Ishikawa (cell line): ENCODE measurements at regions not wholly inside any gene's neighbourhood (a gene's known extent, or its start where the extent isn't known, plus 50 kb on each side); places are given as distances from the start of the nearest gene placed in this dataset.

ENCODE experiments used
- CEBPB ChIP-seq: IDR thresholded peaks from 2 replicates; pipeline ENCODE4 v1.6.1; 2012
- CREB1 ChIP-seq: IDR thresholded peaks from 2 replicates; pipeline ENCODE4 v1.6.1; 2012; ENCODE audit warnings: low read depth
- EGR1 ChIP-seq: IDR thresholded peaks from 2 replicates; pipeline ENCODE4 v1.6.1; 2012
- EP300 ChIP-seq: IDR thresholded peaks from 2 replicates; pipeline ENCODE4 v1.6.1; 2012; ENCODE audit warnings: borderline replicate concordance
- FOXM1 ChIP-seq: IDR thresholded peaks from 2 replicates; pipeline ENCODE4 v1.6.1; 2012; ENCODE audit warnings: low read depth, borderline replicate concordance
- MAX ChIP-seq: IDR thresholded peaks from 2 replicates; pipeline ENCODE4 v1.6.1; 2012
- RAD21 ChIP-seq: IDR thresholded peaks from 2 replicates; pipeline ENCODE4 v1.6.1; 2012; ENCODE audit warnings: low read depth
- REST ChIP-seq: IDR thresholded peaks from 2 replicates; pipeline ENCODE4 v1.6.1; 2012; ENCODE audit warnings: low read depth, mild to moderate bottlenecking
- TAF1 ChIP-seq: IDR thresholded peaks from 2 replicates; pipeline ENCODE4 v1.6.1; 2012; ENCODE audit warnings: low read depth, mild to moderate bottlenecking
- TCF12 ChIP-seq: IDR thresholded peaks from 2 replicates; pipeline ENCODE4 v1.6.1; 2012; ENCODE audit warnings: low read depth
- TEAD4 ChIP-seq: IDR thresholded peaks from 2 replicates; pipeline ENCODE4 v1.6.1; 2012
- USF1 ChIP-seq: IDR thresholded peaks from 2 replicates; pipeline ENCODE4 v1.6.1; 2012
- YY1 ChIP-seq: IDR thresholded peaks from 2 replicates; pipeline ENCODE4 v1.6.1; 2012; ENCODE audit warnings: low read depth
- ZBTB7A ChIP-seq: IDR thresholded peaks from 2 replicates; pipeline ENCODE4 v1.6.1; 2012; ENCODE audit warnings: low read depth

GRCh38 chr13:89497658-89498057 is 1826.5 kb downstream of the SLITRK5 start:
- TF ChIP-seq FOXM1 (no peak), CEBPB (no peak), TEAD4 (no peak), EGR1 (no peak), MAX (no peak), RAD21 (no peak), ZBTB7A (no peak), USF1 (no peak), CREB1 (no peak), TCF12 (no peak), EP300 (no peak), REST (no peak), YY1 (no peak), TAF1 (no peak)
